DND-41 (cell line): ENCODE measurements at regions not wholly inside any gene's neighbourhood (a gene's known extent, or its start where the extent isn't known, plus 50 kb on each side); places are given as distances from the start of the nearest gene placed in this dataset.

Experiments used
- EZH2 ChIP-seq: IDR thresholded peaks from 3 replicates; pipeline ENCODE4 v1.6.1; 2012; ENCODE audit warnings: borderline replicate concordance, low read depth, mild to moderate bottlenecking, moderate library complexity, low read length, inconsistent platforms; ENCODE audit not compliant: severe bottlenecking
- TF ChIP-seq, protein P1 (sequence below): IDR thresholded peaks from 2 replicates; pipeline ENCODE4 v1.5.1; 2012; ENCODE audit warnings: borderline replicate concordance, low read length, moderate library complexity, mild to moderate bottlenecking; ENCODE audit not compliant: poor library complexity, severe bottlenecking; ENCODE audit errors: extremely low read depth

DNA sequence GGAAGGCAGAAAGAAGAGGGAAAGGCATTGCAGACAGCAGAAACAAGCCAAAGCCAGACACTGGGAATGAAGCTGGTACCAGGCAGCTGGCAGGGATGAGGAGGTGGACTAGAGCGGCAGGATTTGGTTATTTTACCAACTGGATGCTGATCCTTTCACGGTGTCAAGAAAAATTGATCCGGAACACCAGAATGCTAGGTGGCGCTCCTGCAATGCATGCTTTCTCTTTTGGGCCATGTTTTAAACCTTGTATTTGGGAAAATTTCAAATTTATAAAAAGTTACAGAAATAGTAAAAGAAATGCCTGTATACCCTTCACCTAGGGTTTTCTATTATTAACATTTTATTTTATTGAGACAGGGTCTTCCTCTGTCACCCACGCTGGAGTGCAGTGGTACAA is 224.7 kb downstream of the SOX9 start:
- TF ChIP-seq, protein P1, sequence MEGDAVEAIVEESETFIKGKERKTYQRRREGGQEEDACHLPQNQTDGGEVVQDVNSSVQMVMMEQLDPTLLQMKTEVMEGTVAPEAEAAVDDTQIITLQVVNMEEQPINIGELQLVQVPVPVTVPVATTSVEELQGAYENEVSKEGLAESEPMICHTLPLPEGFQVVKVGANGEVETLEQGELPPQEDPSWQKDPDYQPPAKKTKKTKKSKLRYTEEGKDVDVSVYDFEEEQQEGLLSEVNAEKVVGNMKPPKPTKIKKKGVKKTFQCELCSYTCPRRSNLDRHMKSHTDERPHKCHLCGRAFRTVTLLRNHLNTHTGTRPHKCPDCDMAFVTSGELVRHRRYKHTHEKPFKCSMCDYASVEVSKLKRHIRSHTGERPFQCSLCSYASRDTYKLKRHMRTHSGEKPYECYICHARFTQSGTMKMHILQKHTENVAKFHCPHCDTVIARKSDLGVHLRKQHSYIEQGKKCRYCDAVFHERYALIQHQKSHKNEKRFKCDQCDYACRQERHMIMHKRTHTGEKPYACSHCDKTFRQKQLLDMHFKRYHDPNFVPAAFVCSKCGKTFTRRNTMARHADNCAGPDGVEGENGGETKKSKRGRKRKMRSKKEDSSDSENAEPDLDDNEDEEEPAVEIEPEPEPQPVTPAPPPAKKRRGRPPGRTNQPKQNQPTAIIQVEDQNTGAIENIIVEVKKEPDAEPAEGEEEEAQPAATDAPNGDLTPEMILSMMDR: no peak
- TF ChIP-seq EZH2: no peak
